A673 (cell line): ENCODE measurements at regions not wholly inside any gene's neighbourhood (a gene's known extent, or its start where the extent isn't known, plus 50 kb on each side); places are given as distances from the start of the nearest gene placed in this dataset.

Source experiments
- EZH2 ChIP-seq: fragments of 200-600 bp; sonication (generic); IDR thresholded peaks from 2 replicates; pipeline ENCODE4 v1.6.1; 2017; ENCODE audit warnings: borderline replicate concordance, low read depth, mild to moderate bottlenecking, mixed read lengths, antibody characterized with exemption, low read length; ENCODE audit not compliant: poor library complexity, severe bottlenecking
- TF ChIP-seq, protein P1 (sequence below): fragments of 300-800, 200-600 bp; sonication (generic); conservative IDR thresholded peaks from 2 replicates; pipeline ENCODE4 v1.5.1; 2017; ENCODE audit warnings: low read depth, mild to moderate bottlenecking, antibody characterized with exemption, low read length, moderate library complexity, mixed read lengths

DNA sequence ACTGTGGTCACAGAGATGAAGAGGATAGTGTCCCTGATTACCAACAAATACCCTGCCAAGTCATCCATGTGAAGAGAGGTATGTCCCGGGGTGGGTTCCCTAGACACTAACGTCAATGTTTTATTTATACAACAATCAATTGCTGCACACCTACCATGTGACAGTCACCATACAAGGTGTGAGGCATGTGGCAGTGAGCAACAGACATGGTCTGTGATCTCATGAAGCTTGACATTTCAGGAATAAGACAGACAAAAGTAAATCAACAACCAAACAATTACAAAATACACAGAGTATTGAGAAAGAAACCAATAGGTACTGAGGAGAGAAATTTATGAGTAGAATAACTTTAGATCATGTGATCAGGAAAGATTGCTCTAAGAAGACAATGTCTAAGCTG lies 268.6 kb downstream of the MRTFB start:
- TF ChIP-seq, protein P1, sequence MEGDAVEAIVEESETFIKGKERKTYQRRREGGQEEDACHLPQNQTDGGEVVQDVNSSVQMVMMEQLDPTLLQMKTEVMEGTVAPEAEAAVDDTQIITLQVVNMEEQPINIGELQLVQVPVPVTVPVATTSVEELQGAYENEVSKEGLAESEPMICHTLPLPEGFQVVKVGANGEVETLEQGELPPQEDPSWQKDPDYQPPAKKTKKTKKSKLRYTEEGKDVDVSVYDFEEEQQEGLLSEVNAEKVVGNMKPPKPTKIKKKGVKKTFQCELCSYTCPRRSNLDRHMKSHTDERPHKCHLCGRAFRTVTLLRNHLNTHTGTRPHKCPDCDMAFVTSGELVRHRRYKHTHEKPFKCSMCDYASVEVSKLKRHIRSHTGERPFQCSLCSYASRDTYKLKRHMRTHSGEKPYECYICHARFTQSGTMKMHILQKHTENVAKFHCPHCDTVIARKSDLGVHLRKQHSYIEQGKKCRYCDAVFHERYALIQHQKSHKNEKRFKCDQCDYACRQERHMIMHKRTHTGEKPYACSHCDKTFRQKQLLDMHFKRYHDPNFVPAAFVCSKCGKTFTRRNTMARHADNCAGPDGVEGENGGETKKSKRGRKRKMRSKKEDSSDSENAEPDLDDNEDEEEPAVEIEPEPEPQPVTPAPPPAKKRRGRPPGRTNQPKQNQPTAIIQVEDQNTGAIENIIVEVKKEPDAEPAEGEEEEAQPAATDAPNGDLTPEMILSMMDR = no peak
- no peak for TF ChIP-seq EZH2
